ENCODE measurements at regions not wholly inside any gene's neighbourhood (a gene's known extent, or its start where the extent isn't known, plus 50 kb on each side); places are given as distances from the start of the nearest gene placed in this dataset.
"Not testable (repeated sequence)": the region's sequence is repeated elsewhere in the genome, so short reads cannot be mapped to it uniquely, and the experiment has no call there.

DNA sequence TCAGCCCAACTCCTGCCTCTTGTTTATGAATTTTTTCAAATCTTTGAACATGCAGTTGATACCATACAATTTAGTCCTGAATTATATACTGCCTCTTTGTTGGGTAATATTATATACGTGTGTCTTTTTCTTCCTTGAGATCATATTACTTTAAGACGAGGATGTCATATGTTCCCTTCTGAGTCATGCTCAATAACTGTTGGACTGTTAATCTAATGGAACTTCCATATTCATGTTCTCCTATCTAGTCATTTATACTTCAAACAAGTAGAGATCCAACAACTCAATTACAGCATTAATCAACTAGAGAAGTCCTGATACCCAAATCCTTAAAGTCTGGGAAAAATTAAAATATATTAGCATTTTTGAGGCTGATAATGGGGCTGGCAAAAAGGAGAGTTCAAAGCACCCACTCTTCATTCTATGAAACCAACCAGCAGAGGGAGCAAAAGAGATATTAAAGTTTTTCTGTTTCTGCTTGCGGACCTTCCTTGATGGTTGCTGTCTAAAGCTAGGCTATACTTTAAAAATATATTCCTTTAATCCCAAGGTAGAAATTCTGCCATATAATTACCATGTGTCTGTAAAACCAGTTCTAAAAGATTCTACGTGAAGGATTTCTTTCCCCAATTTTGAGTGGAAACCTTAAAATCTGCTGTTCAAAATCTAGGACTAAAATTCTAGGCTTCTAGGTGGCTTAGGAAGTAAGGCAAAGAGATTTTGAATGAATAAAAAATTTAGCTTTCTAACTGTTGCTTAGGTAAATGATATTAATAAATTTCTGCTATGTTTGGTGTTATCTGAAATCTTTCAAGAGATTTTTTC lies 498.9 kb downstream of the BCKDHB start:
- no peak for DNase-seq

- DNase-seq: no peak
These were observed 497.2 kb downstream of the BCKDHB start for GRCh38 chr6:80603679-80604078.

GRCh38 chr6:80594461-80594860 lies 488.0 kb downstream of the BCKDHB start:
- DNase-seq: no peak

DNA sequence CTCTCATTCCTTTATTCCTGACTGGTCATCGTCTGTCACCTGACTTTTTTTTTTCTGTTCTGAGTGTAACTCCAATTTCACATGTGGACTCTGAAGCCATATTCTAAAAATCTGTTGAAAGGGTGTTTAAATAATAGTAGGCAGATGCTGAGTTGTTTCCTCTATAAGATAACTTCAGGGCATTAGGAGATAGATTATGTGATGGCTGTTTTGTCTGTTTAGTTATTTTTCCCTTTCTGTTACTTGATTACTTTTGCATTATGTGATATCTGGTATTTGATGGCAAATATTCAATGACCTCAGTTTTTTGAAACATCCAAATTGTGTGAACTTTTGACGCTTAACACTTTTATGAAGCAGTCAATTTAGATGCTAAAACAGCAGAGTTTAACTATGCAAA lies 486.0 kb downstream of the BCKDHB start:
- no peak for DNase-seq

DNA sequence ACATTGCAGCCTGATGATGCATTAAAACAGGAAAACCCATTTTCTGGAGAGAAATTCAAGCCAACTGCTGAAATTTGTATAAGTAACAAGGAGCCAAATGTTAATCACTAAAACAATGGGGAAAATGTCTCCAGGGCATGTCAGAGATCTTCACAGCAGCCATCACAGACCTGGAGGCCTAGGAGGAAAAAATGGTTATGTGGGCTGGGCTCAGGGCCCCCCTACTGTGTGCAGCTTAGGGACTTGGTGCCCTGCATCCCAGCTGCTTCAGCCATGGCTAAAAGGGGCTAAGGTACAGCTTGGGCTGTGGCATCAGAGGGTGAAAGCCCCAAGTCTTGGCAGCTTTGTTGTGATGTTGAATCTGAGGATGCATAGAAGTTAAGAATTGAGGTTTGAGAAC lies 479.8 kb downstream of the BCKDHB start:
- no peak for DNase-seq

DNA sequence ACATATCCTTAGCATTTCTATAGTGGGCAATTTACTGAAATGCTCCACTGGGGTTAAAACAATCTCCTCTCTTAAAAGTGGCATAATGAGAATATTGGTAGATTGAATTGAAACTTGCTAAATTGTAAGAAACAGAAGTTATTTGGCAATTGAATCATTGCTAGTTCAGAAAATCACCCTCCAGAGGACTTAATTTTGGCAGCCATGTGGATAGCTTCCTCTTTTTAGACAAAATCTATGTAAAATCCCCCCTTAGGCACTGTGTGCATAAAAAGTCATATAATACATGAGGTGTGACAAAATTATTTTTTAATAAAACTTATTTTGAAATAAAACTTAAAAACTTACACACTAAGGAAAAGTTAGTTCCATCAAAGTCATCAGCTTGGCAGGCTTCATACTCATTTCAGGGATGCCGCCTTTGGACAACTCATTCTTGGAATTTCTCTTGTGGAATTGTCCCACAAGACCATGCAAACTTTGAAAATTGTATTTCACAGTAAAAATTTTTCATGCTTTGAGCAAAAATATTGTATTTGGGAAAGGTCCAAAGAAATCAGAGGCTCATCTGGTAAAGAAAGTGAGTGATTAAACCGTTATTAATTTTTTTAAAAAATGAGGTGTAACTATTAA lies 473.0 kb downstream of the BCKDHB start:
- no peak for DNase-seq

- not testable (repeated sequence) for DNase-seq
These were observed 466.8 kb downstream of the BCKDHB start for GRCh38 chr6:80573320-80573719.

DNA sequence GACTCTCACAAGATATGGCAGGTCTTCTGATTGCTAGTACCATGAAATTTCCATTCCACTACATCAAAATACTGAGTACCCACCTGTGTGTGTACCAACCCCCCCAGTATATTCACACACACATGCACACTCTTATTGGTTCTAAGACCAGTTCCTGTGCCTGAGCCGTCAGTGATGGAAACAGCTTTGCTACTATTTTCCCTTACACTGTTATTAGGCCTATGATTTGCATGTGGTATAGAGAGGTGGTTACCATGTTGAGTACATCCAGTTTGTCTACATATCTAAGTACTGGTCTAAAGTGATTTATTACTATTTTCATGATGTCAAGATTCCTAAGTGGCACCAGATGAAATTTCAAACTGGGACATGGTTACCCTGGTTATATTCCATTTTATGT lies 459.9 kb downstream of the BCKDHB start:
- no peak for DNase-seq

DNA sequence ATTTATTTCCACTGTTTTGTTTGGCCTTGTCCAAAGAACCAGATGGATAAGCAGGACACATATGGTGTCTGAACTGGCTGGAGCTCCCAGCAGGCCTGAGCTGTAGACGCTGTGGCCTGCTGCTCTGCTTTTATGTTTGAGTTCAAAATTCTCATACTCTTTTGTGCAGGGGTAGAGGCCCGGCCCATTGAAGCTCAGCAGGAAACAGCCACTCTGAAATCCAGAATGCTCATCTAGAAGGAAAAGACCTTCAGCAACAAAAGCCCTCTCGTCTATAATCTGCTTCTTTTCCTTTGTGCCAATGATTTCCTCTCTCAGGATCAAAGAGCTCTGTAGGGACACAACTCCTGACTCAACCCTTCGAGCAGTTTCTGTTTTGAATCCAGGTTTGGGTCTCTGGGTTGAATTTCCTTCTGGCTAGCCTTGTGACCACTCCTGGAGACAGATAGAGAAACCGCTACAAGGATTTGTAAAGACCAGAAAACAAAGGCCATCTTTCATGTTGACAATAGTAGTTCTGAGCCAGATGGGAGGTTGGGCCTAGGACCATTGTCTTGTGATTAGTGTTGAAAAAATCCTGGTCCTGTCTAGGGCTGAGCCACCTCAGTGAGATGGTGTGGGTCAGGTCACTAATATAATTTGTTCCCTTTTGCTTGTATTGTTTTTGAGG lies 446.7 kb downstream of the BCKDHB start:
- DNase-seq: no peak

DNA sequence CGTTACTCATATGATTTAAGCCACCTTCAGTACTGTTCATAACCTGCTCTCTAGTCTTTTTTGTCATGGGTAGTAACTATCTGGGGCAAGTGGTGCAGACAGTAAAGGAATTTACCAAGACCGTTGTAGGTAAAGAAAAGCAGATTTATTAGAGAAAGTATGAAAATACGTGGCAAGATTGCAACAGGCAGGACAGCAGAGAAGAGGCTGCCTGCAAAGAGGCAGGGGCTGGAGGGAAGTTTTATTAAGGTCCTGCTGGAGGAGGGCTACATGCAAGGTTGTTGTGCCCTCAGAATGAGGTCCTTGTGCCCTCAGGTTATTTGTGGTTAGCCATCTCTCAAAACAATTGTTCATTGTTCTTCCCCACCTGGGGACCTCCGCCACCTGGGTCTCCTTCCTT lies 444.3 kb downstream of the BCKDHB start:
- DNase-seq: no peak

DNA sequence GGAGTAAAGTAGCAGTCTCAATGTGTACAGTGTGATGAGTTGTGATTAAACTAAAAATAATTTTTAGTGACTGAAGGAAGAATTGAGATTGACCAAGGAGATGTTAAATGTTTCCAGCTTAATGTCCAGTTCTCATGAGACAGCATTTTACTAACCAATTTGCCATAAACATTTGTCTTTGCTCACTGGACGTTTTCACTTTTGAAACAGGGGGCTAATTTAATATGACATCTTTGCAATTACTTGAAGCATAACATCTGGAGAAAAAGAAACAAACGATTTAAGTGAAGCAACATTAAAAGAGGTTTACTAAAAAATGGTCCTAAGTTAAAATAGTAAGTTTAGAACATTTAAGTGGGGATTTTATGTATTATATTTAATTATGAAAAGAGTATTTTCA lies 443.8 kb downstream of the BCKDHB start:
- DNase-seq: no peak

GRCh38 chr6:80548532-80548931 lies 442.1 kb downstream of the BCKDHB start:
- DNase-seq: no peak

- no peak for DNase-seq
These were observed 441.4 kb downstream of the BCKDHB start for GRCh38 chr6:80547827-80548226.

DNA sequence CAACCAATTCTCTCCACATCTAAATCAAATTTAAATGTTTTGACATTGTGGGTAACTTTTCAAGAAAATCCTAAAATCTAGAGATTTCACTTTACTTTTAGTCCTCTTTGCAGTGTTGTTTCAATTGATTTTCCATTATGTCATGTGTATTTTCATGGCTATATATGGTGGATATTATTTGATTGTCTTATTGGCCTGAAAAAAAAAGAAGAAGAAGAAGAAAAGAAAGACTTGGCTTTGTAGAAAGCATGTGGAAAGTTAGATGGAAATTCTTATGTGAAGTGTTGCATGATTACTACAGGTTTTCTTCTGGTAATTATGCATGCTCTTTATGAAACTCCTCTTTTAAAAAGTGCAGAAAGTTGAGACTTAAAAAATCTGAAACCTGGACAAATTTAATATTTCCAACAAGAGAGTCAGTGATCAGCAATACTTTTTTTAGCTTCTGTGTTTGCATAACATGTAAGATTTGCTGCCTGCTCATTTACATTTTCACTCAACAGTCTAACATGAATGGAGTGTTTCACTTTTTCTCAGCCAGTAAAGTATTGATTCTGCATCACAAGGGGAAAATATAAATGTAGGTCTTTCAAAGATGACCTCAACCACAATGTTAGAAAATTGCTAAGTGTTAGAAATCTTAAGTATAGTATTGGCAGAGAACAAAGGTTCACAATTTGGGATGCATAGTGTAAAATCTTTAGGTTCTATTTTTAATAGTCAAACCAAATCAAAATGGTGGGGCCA lies 438.7 kb downstream of the BCKDHB start:
- no peak for DNase-seq

DNA sequence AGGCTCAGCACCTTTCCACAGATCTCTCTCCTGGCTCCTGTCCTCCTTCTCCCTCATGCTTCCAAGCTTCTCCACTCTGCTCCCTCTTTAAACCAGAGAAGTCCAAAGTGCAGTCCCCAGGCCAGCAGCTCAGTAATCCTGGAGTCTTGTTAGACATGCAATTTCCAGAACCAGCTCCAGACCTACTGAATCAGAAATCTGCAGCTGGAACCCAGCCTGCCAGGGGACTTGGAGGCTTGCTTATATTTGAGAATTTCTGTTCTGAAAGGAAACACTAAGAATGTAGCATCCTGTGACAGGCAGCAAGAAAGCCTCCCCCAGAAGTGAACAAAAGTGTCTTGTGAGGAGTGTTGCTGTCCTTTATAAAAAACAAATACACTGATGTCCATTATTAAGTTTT lies 438.1 kb downstream of the BCKDHB start:
- DNase-seq: no peak

DNA sequence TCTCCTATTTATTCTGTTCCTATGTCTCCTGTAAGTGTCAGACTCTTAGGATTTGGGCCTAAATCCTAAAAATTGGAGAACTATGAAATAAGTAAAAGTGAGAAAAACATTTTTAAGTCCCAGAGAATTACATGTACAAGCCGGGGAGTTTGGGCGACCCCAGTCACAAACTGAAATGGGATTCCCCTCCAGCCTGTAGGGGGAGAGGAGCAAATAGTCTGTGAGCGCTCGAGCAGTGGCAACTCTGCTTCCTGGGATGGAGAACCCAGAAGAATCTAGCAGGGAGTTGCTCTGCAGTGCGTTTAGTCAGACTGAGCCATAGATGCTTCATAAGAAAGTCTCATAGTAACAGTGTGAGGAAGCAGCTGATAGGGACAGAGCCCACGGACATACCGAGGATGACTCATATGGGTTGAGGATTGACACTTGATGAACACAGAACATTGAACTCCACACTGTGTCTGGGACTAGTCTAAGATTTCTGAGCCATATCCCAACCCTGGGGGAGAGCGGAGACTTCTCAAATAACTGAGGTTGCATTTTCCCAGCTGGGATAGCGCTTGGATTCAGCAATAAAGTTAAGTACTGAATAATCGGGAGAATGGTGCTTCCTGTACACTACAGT lies 437.2 kb downstream of the BCKDHB start:
- no peak for DNase-seq

GRCh38 chr6:80543151-80543550 lies 436.7 kb downstream of the BCKDHB start:
- DNase-seq: no peak

DNA sequence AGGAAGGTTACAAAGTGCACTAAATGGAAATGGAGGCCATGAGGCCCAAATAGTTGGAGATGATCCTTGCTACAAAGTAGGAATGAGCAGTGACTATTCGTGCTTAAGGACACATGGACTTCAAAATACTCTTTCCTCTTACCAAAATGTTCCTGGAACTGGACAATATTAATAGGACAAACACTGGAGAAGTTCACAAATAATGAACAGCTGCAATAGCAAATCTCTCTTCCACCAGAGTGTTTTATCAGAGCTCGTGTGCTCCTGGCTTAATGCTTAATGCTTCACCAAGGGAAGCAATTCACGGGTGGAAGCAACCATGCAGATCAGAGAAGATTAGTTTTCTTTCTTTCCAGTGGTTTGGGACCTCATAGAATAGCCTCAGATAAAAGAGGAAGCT lies 435.4 kb downstream of the BCKDHB start:
- no peak for DNase-seq

- no peak for DNase-seq
These were observed 434.7 kb downstream of the BCKDHB start for GRCh38 chr6:80541181-80541580.

DNA sequence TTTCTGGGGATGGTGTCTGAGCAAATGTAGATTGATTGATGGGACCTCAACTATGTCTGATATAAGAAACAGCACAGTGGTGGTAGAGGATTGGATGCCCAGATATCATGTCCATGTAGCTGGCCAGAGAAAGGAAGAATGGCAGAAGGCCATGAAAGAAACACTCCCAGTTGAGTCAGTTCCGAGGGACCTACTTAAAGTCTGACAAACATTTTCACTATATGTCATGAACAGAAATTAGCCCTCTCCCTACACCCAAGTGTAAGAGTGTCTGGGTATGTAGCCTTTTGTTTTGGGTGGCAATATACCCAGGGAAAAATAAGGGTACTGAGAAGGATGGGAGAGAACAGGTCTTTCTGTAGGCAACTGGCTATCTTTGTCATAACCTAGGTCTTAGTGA lies 434.2 kb downstream of the BCKDHB start:
- no peak for DNase-seq

GRCh38 chr6:80537118-80537972 lies 430.9 kb downstream of the BCKDHB start:
- DNase-seq: no peak

All from NCI-H2029 (cell line).